Suppressor macrophage (primary cell): ENCODE measurements at regions not wholly inside any gene's neighbourhood (a gene's known extent, or its start where the extent isn't known, plus 50 kb on each side); places are given as distances from the start of the nearest gene placed in this dataset.
"Not testable (repeated sequence)": the region's sequence is repeated elsewhere in the genome, so short reads cannot be mapped to it uniquely, and the experiment has no call there.

ENCODE experiments used
- DNase-seq, 4 experiments: peaks; one replicate each; pipeline ENCODE4 v3.0.0-alpha.2; 2020 to 2022

DNA sequence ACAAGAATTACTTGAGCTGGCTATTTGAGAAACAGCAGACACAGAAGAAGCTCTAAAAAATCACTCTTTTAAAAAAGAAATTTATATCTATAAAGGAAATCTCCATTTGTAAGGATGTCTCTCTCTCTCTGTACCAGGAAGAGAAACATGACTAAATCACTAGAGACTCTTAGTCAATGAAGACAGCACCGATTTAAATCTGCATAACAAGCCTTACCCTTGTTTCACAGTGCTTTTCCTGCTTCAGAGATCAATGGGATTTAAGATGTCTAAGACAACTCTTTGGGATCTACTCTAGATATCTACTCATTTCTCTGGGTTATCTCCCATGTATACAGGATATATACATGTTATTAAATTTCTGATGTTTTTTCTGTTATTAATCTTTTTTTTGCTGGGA, 359.2 kb upstream of the RND3 start:
- no peak for DNase-seq

DNA sequence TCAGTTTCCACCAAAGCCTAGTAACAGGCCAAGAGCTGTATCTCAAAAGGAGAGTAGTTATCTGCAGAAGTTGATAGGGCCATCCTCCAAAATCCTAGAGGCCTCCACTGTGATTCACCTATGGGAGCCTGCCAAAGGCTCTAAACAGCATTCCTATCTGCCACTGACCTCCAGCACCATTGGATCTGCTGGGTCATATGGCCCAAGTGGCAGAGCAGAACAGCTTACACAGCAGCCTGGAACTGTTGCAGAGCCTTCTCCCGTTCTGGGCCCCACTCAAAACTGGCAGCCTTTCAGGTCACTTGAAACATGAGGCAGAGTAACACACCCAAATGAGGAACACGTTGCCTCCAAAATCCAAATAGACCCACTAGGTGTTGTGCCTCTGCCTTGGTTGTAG, 345.2 kb upstream of the RND3 start:
- no peak for DNase-seq

DNA sequence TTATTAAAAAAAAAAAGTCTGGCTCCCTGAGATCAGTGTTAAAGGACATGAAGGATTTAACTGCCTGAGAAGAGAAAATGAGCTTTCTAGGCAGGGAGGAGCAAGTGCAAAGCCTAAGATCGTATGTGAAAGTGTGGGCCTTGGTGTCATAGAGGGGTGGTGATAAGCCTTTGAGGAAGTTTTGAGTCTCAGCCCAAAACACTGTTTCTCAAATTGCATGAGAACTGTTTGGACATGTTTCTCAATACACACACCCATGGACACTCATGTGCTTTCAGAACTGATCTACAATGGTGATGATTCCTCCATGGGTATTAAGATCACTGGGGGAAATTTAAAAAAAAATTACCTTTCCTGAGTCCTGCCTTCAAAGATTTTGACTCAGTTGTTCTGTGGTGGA, 336.7 kb upstream of the RND3 start:
- DNase-seq: peak; percentile 36 to 73 (median 38)

DNA sequence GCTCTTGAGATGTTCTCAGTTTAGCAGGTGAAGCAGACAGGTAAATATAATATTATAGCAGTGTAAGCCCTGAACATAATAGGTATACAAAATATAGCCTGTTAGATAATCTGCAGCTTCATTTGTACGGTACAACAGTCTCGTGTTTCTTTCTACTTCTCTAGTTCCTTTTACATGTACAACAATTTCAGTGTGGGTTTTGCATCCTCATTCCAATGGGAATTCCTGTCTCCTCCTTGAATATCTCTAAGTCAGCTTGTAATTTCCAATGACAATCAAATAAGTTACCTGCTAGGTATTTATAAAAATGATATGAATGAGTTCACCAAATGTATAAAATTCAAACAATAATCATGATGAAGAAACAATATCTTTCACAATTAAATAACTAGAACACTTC, 330.0 kb upstream of the RND3 start:
- no peak for DNase-seq

DNA sequence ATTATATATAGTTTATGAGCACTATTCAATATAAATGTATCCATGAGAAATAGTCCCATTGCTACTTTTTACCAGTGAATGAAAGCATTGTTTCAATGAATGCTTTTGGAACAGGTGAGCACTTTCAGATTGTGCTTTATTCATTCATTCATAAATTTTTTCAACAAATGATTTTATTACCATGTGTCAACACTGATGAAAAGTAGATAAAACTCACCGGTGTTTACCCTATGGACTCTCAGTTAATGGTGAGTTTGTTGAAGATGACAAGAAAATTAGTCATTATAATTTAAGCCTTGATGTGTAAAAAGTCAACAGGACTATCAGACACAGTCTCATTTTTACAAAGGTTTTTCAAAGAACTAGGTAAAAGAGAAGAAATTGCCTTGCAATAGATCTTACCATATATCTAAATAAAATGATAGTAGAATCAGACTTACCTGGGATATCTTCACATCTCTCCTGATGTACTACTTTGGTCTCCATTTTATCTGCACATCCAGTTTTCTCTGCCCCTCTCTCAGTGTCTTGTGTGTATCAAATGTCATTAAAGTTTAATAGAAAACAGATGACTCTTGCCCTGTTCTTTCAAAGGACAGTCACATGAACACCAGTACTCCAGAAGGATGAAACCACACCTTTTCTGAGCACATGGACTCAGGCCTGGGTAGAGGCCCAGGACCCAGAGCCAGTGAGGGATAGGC, 325.3 kb upstream of the RND3 start:
- no peak for DNase-seq

DNA sequence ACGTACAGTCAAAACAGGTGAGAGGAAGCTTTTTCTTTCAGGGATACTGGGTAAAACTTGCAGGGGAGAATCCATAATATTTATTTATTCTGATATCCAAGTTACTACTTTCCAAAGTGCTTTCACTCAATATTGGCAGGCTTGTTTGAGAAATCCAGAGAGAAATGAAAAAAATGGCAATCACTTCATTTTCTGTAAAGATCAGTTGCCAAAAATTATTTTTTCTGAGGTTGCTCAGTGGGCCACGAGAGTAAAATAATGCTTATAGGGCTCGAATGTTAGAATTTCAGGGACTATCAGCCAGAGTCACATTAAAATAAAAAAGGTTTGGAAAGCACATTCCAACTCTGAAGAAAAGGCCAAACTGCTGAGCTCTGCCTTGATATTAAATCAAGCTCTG, 324.6 kb upstream of the RND3 start:
- DNase-seq: no peak

DNA sequence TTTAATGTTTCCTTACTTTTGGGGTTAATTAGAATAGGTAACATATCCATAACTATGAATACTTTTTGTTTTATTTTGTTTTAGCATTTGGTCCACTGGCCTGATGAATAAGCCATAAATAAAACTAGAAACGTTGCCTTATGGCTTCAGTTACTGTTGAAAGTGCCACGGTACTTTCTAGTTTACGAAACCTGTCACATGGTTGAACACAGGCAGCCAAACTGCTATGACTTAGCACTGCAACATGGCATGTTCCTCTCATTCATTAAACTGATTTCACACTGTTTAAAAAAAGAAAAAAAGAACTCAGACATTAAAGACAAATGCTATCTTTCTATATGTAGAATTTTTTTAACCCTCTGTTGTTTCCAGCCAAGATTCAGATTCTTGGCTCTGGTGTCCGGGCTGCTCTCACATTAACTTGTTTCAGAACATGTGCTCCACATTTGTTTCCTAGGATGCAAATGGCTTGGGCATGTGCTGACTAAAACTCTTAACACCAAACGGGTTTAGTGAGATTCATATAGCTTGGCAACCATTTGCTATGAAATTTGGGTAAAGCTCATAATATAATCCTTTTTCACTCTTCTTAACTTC, 323.9 kb upstream of the RND3 start:
- peak; percentile 27 to 66 (median 44) for DNase-seq

DNA sequence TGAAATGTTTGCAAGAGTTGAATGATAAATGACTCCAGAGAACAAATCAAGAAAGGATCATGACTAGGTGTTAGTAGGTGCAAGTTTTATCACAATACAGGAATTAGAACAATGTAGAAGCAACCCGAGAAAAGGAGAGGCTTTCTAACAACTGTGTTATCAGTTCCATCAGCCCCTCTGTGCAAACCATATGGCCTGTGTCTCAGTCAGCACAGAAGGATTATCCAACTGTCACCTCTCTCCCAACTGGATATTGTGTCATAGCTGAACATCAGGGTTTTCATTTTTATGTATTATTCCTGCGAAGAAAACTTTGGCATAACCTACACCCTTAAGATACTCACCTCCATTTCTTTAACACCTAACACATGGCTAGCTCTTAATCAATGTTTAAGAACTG, 321.6 kb upstream of the RND3 start:
- DNase-seq: no peak

DNA sequence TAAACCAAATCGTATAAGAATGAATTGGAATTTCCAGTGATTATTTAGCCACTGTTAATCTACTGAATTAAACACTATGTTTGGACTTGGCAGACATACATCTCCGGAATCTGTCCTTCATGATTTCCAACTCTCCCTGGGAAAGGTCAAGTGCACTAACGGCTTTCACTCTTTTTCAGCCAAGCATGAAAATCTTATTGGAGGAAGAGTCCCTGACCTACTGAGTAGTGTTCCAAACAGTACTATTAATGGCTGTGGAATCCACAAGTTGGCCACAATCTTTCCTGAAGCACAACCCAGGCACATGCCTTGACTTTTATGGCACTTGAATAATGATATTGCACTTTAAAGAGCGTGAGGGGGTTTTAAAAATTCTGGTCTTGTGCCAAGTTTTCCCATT, 318.9 kb upstream of the RND3 start:
- DNase-seq: no peak

DNA sequence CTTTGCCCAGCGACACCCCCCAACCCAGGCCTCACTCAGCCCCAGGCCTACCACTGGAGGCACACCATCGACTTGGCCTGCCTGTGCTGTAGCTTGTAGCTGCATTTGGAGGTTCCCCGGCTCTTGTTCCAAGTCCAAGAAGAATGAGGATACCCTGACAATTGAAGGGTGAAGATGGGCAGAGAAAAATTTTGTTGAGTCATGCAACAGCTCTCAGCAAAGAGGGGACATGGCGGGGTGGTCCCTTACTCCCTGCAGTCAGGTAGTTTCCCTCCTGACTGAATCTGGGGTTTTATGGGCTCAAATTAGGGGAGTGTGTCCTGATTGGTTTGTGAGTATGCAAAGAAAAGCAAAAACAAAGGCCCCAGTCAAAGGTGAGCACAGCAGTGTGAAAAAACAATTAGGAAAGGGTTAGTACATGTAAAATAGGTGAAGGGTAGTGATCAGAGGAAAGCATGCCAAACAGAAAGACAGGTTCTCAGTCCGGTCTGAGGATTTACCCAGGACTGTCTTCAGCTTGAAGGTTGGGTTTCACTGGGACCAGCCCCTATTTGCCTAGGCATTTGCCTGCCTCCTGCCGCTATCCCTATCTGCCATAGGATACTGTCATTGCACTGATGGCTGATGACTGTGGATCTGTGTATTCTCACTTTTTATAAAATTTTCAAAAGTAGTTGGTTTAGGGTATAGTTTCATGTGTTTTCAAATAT, 316.4 kb upstream of the RND3 start:
- DNase-seq: no peak

DNA sequence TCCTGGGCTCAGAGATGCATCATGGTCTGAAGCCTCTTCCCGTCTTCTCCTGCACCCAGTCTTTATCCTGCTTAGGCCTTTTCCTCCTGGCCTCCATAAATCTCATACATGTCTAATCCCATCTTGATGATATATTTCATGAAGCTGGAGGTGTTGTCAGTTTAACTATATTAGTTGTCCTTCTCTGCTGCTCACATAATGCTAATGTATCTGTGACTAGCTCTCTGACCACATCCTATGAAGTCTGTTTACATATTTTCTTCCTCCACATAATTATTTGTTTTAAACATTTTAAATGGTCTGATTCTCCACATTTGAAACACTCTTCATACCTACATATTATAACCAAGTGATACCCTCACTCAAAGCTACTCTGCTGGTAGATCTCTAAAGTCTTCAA, 315.2 kb upstream of the RND3 start:
- DNase-seq: no peak

DNA sequence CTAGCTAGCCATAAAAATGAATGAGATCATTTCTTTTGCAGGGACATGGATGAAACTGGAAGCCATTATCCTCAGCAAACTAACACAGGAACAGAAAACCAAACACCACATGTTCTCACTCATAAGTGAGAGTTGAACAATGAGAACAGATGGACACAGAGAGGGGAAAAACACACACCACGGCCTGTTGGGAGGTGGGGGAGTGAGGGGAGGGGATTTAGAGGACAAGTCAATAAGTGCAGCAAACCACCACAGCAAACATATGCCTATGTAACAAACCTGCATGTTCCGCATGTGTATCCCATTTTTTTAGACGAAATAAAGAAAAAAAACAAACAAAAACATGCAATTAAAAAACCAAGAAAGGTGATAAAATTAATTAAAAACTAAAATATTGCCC, 308.8 kb upstream of the RND3 start:
- DNase-seq: not testable (repeated sequence)

DNA sequence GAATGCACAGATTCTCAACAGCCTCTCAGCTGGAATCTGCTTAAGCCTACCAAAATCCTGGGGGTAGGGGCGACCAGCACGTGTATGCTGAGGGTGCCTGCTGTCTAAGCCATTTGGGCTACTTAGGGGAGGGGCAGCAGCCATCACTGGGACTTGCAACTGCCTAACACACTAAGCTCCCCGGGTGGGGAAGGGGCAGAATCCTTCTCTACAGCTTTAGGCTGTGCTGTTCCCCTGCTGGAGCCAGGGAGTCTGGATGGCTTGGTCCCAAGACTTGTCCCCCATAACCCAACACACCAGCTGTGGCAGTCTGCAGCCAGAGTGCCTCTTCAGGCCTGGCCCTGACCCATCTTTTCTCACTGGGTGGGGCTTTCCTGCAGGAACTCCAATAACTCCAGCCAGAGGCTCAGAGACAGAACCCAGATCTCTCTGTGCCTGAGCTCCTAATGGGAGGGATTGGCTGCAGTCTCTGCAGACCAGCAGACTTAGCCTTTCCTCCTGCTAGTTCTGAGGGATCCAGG, 305.4 kb upstream of the RND3 start:
- DNase-seq: no peak

DNA sequence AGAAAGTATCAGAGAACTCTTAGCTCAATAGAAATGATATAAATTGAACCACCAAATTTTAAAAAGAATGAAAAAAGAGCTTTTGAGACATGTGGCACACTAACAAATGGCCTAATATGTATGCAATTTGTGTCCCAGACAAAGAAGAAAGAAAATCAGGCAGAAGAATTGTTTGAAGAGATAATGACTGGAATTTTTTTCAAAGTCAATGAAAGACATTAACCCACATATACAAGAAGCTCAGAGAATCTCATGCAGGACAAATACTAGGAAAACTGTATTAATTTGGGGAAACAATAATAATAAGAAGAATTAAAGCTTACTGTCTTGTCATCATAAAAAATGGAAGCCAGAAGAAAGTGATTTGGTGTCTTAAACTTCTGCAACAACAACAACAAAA, 304.1 kb upstream of the RND3 start:
- DNase-seq: no peak

DNA sequence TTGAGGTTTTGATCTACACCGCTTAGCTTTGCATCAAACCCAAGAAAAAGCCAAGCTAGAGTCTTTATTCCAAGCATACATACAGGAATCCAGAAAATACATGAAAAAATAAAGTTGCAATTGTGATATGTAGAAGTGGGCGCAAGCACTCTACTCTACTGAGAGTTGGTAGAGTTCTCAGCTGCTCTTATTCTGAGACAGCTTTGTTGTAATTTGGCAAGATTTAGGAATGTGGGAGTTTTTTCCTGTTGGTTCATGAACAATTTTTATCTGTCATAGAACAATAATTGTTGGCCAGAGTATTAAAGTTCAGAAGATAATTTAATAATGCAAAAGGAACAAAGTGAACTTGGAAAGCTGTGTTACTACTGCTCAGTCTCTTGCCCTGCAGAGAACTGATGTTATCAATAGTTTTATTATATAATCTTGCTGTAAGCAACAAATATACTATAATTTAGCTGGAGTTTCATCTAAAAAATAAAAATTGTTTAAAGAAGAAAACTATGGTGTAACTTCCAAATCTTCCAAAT, 302.0 kb upstream of the RND3 start:
- DNase-seq: no peak

DNA sequence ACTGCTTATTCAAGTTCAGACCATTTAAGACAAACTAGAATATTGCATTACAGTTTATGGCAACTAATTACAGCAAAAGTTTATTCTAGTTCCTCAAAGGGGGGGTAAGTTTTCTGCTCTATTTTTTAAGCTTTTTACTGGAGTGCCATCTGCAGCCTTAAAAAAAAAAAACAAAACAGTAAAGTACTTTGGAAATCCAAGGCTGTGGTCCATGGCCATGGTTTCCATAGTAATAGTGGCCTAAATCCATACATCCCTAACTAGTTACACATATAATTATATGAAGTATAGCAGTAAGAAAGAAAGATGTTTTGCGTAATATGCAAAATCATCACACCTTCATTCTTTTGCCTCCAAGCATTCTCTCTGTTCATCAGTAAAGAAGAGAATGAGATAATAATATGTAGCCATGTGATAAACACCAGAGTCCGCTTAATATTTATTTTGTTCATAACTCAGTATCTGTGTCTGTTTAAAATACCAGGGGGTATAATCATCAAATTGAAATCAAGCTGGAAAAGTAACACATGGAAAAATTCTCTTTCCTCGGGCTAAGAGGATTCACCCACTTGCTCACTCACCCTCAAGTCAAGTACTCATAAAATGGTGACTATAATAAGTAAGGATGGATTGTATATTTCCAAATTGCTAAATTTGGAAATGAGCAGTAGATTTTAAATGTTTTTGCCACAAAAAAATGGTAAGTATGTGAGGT, 301.1 kb upstream of the RND3 start:
- no peak for DNase-seq

DNA sequence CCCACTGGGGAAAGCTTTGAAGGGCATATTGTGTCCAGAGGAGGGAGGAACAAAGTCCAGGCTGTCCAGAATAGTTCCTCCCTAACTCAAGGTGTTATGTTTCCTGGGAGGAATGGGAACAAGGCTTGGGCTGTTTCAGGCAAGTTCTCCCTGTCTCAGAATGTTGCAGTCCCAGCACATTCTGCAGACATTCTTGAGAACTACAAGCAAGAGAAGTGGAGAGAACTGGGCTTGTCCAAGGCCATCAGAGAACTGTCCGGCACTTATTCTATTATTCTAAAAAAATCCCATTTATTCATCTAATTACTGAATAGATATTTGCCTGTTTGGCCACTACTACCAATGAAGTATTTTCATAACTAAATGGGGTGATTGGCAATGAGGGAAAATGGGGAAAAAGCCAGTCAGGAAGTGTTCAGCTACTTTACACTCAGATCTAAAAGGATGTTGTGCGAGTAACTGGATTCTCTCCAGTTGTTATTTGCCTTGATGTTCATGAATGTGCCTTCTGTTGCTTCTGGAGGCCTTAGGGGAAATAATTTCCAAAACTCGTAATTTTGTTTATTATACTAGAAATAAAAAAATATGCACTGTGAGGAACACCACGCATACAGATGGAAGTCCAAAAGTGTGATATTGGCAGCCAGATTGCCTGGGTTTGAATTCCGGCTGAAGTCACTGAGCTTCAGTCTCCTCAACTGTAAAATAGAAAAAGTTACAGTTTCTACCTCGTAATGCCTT, 300.1 kb upstream of the RND3 start:
- DNase-seq: no peak

DNA sequence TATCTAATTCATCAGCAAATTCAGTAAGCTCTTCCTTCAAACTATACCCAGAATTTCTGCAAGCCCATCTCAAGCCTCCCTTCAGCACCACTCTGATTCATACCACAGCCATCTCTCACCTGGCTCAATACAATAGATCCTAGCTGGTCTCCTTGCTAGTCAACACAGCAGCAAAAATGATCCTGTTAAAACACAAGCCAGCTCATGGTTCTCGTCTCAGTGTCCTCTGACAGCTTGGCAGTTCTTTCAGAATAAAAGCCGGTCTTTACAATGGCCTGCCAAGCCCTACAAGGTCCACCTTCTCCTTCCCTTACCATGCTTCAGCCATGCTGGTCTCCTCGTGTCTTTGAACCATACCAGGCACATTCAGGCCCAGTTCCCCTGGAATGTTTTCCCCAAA, 296.9 kb upstream of the RND3 start:
- DNase-seq: no peak

DNA sequence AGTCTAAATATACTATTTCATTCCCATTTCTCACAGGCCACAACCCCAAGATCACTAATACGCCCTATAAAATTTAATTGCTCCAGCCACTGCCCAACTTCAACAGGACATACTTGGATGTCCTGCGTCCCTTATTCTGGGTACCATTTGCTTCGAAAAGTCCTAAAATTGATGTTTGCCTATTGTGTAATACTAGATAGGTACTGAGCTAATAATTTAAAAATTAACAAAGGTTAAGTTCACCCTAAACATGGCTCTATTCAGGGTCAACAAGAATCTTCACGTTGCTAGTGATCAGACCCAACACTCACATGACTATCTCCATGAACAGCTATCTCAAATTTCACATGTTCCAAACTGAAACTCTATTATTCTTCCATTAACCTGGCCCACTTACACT, 296.4 kb upstream of the RND3 start:
- no peak for DNase-seq

DNA sequence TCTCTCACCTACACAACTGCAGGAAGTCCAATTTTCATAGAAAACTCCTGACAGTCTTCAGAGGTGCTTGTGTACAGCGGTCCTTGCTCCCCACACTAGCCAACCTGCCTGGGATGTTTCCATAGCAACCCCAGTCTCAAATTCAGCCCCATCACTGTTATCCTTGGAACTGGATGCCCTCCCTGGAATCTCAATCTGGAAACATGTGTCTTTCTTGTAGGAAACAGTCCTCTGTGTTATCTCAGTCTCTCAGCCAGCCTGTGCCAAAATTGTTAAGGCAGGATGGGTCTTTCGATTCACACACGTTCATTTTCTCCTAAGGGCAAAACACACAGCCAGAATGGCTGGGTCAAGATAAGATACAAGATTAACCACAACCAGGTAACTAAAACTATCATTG, 295.5 kb upstream of the RND3 start:
- DNase-seq: no peak

DNA sequence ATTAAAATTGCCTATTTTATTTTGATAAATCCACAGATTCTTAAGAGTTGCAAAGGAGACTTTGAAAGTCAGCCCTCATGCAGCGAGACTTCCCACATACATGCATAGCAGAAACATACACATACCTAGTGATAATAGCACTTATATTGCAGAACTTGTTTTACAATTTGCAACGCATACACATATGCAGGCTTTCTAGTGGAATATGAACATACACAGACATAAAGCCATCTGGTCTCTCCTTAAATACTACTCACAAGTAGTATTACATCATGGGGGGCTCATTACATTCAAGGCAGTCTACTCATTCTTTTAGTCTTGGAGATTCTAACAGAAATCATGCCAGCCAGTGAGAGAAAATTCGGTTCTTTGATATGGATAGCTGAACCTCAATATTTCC, 295.1 kb upstream of the RND3 start:
- no peak for DNase-seq

DNA sequence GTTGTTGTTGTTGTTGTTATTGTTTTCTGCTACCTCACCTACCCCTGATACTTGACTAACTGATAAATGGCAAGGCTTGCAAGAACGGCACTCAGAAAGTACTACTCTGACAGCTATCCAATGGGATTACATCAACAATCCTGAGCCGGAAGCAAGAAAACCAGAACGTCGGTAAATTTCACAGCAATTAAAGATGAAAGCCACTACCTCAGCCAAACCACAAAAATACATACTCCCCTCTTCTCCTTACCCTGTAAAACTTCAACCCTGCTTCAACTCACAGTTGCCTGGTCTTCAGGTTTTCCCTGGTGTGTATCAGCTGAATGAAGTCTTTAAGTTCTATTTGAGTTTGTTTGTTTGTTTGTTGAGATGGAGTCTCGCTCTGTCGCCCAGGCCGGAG, 293.7 kb upstream of the RND3 start:
- no peak for DNase-seq
